OCI-LY1 (cell line): ENCODE measurements at regions not wholly inside any gene's neighbourhood (a gene's known extent, or its start where the extent isn't known, plus 50 kb on each side); places are given as distances from the start of the nearest gene placed in this dataset.

Source experiments
- CTCF ChIP-seq: fragments of 200-600 bp; sonication (generic), shearing (Covaris generic); IDR thresholded peaks from 2 replicates; pipeline ENCODE4 v1.5.1; 2017; ENCODE audit warnings: mild to moderate bottlenecking, antibody characterized with exemption, low read length, moderate library complexity, mixed read lengths
- EZH2 ChIP-seq: fragments of 200-600 bp; sonication (generic), shearing (Covaris generic); IDR thresholded peaks from 2 replicates; pipeline ENCODE4 v1.8.0; 2017; ENCODE audit warnings: borderline replicate concordance, mixed run types, mild to moderate bottlenecking, antibody characterized with exemption, low read length, moderate library complexity, mixed read lengths

- TF ChIP-seq EZH2 = no peak
- TF ChIP-seq CTCF = no peak
Measured at GRCh38 chr10:131641898-131642297, 258.9 kb upstream of the PPP2R2D start.
